Left lung (tissue), 4 donors: ENCODE measurements at regions not wholly inside any gene's neighbourhood (a gene's known extent, or its start where the extent isn't known, plus 50 kb on each side); places are given as distances from the start of the nearest gene placed in this dataset.

Experiments used
- ATAC-seq: fragments of 200-7000 bp; cut with Tn5 transposase; one replicate; pipeline ENCODE4 v1.9.1; 2020; ENCODE audit warnings: moderate library complexity
- DNase-seq, 4 donors: peaks; one replicate each; pipeline ENCODE4 v3.0.0-alpha.2; 2013 to 2020
- H3K27ac ChIP-seq, 2 donors: fragments of 200-600 bp; sonication (generic) in 1 of 2; one replicate each; pipeline versions ENCODE4 v1.5.0 to v1.8.0; 2020 to 2021
- H3K27me3 ChIP-seq, 2 donors: fragments of 200-600 bp; sonication (generic) in 1 of 2; one replicate each; pipeline versions ENCODE4 v1.5.0 to v1.8.0; 2020 to 2021
- H3K36me3 ChIP-seq, 2 donors: fragments of 200-600 bp; sonication (generic) in 1 of 2; one replicate each; pipeline versions ENCODE4 v1.5.0 to v1.8.0; 2020 to 2021
- H3K4me1 ChIP-seq, 2 donors: fragments of 200-600 bp; one replicate each; pipeline ENCODE4 v1.8.0; 2021
- H3K4me3 ChIP-seq, 2 donors: fragments of 200-600 bp; sonication (generic) in 1 of 2; one replicate each; pipeline versions ENCODE4 v1.5.0 to v1.8.0; 2020 to 2021; ENCODE audit warnings: mild to moderate bottlenecking in 1 of 2
- H3K9me3 ChIP-seq, 2 donors: fragments of 200-600 bp; sonication (generic) in 1 of 2; one replicate each; pipeline versions ENCODE4 v1.5.0 to v1.8.0; 2020 to 2021
- CTCF ChIP-seq, 2 donors: fragments of 200-600 bp; sonication (generic) in 1 of 2; IDR thresholded peaks; one replicate each; pipeline versions ENCODE4 v1.5.0 to v1.8.0; 2021; ENCODE audit warnings: antibody characterized with exemption in 2 of 2
- intact Hi-C, 2 donors: fragments of 100-400 bp; cut with DNase I; formaldehyde crosslinking; loops; one replicate each; pipeline versions ENCODE4 v1.11.2 to v1.14.2; 2022
- donor health status: DM: no; HTN: yes; CAD: no.
- donor health status: DM: no; HTN: no; CAD: no.

DNA sequence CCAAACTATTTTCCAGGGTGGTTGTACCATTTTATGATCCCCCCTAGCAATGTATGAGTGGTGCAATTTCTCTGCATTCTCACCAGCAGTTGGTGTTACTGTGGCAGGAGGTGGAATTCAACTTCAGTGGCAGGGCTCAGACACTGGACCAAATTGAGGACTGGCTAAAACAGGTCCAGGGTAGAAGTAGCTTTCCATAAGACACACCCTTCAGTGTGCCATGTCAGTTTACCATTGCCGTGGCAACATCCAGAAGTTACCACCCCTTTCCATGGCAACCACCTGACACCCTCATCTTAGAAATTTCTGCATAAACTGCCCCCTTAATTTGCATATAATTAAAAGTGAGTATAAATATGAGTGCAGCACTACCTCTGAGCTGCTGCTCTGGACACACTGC is 180.7 kb upstream of the GGTLC1 start:
- Histone ChIP-seq H3K36me3 (no peaks in the 10 kb centered on the region), H3K27me3 (no peaks in the 10 kb centered on the region), H3K9me3 (peaks cover 3 to 18% of the 10 kb centered on the region in 2 donors), H3K4me3 (no peak overlapping the region), H3K4me1 (no peaks in the 10 kb centered on the region), H3K27ac (no peak overlapping the region)
- intact Hi-C loops = no loop called here
- TF ChIP-seq CTCF (IDR thresholded peaks at IDR 0.05) = no peak
- no peak for DNase-seq
- no peak for ATAC-seq

DNA sequence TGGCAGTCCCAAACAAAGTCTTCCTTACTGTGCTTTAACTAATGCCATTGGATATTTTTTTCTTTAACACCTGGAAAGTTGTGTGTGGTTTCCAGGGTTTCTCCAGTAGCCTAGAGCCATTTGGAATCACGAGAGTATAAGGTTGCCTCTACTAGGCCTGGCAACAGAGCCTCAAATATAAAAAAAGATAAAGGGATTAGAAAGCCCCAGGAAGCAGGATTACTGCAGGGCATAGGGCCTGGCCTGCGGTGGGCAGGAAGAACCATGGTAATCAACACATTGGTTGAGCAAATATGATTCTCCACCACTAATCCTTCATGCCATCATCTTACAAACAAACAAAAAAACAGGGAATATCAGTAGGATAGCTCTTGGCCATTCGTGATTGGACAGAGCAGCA is 177.8 kb upstream of the GGTLC1 start:
- Histone ChIP-seq H3K4me1 (no peaks in the 10 kb centered on the region), H3K9me3 (no peaks in the 10 kb centered on the region), H3K4me3 (no peak overlapping the region), H3K27me3 (no peaks in the 10 kb centered on the region), H3K36me3 (no peaks in the 10 kb centered on the region), H3K27ac (no peak overlapping the region)
- ATAC-seq (no peak), DNase-seq (no peak)
- no peak for TF ChIP-seq CTCF (IDR thresholded peaks at IDR 0.05)
- intact Hi-C loops = no loop called here

DNA sequence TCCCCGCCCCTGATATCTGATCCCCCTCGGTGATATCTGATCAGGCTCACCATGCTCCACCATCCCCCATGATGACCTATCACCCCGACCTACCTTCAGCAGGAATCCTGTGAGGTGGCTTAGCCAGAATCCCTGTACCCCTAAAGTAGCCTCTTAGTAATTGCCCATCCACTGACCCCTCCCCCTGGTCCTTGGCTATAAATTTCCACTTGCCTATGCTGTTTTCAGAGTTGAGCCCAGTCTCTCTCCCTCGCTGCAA is 177.5 kb upstream of the GGTLC1 start:
- DNase-seq = no peak
- intact Hi-C loops = no loop called here
- no peak for TF ChIP-seq CTCF (IDR thresholded peaks at IDR 0.05)

DNA sequence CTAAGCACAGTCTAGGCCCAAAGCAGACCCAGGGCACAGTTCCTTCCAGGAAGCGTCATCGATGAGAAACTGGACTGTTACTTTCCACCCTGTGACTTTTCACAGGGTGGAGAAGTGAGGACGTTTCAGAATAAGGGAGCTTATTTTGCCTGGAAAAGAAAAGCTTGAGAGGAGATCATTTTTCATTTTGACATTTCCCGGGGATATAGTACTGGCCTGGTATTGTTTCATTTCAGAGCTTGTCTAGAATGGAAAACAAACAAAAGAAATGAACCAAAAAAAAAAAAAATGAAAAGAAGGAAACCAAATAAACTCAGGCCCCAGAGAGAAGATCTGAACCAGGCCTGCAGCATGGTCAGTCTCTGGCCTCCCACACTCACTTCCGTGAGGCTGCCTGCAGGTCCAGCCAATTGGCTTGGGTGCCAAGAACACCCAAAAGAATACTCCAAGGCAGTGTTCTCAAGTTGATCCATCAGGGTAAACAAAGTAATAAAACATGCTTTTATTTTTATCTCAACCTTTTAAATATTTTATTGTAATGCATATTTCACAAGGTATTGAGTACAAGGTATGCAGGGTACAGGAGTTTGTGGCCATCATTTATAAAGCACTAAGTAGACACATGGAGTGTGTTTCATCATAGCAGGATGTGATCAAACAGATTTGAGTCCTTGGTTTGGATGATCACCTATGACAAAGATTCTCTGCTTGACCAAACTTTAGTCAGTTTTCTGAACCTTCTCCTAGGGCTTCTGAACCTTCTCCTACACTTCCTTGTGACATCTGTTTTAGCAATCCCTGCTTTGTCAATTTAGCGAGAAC is 176.9 kb upstream of the GGTLC1 start:
- Histone ChIP-seq H3K4me1 (no peaks in the 10 kb centered on the region), H3K4me3 (no peak overlapping the region), H3K9me3 (no peaks in the 10 kb centered on the region), H3K36me3 (no peaks in the 10 kb centered on the region), H3K27ac (no peak overlapping the region), H3K27me3 (no peaks in the 10 kb centered on the region)
- TF ChIP-seq CTCF (IDR thresholded peaks at IDR 0.05) = no peak
- DNase-seq (no peak), ATAC-seq (no peak)
- intact Hi-C loops = no loop called here

More for the DNA sequence above, 177.5 kb upstream of the GGTLC1 start:
- H3K9me3 ChIP-seq = no peaks in the 10 kb centered on the region
- no peak for ATAC-seq
- no peaks in the 10 kb centered on the region for H3K36me3 ChIP-seq
- no peak overlapping the region for H3K27ac ChIP-seq
- no peaks in the 10 kb centered on the region for H3K27me3 ChIP-seq
- no peaks in the 10 kb centered on the region for H3K4me1 ChIP-seq
- no peak overlapping the region for H3K4me3 ChIP-seq

- DNase-seq (peak in 1 of 4 donors; percentile 7), ATAC-seq (peak; percentile 38)
- H3K27ac ChIP-seq = no peak overlapping the region
- no peak overlapping the region for H3K4me3 ChIP-seq
- H3K27me3 ChIP-seq = no peaks in the 10 kb centered on the region
- H3K9me3 ChIP-seq = no peaks in the 10 kb centered on the region
- intact Hi-C loops = no loop called here
- no peak for TF ChIP-seq CTCF (IDR thresholded peaks at IDR 0.05)
- H3K4me1 ChIP-seq = no peaks in the 10 kb centered on the region
- no peaks in the 10 kb centered on the region for H3K36me3 ChIP-seq
Measured at GRCh38 chr20:24164360-24164759, 175.8 kb upstream of the GGTLC1 start.
